ENCODE measurements at regions not wholly inside any gene's neighbourhood (a gene's known extent, or its start where the extent isn't known, plus 50 kb on each side); places are given as distances from the start of the nearest gene placed in this dataset.

- no peak for DNase-seq
Measured at GRCh38 chr4:184528051-184528450, 53.7 kb upstream of the IRF2 start.

DNA sequence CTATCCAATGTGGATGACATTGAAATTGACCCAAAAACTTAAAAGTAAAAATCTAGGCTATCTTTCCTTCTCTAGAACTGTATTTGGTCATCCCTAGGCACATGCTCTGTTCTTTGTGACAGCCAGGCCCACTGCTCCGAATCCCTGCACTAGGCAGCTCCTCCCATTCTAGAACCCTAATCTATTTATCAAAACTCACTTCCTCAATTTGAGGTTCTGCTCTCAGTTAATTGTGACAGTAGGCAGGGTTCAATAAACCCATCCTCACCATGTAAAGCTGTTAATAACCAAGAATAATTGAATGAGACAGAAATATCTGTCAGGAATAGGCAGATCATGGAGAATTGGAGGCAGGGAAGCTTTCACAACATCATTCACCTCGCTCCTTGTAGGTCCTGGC lies 51.9 kb upstream of the IRF2 start:
- no peak for DNase-seq

All from SHP77 (cell line).